Stomach (tissue), 8 donors: ENCODE measurements at regions not wholly inside any gene's neighbourhood (a gene's known extent, or its start where the extent isn't known, plus 50 kb on each side); places are given as distances from the start of the nearest gene placed in this dataset.

Source experiments
- DNase-seq, 2 donors: peaks; one replicate each; pipeline versions ENCODE4 v3.0.0 to v3.0.0-alpha.2; 2013 to 2019
- H3K27ac ChIP-seq, 5 donors: fragments of 200-600 bp in 4 of 5; sonication (generic) in 4 of 5; one replicate each; pipeline ENCODE4 v1.5.1; 2013 to 2019; ENCODE audit warnings: mild to moderate bottlenecking in 1 of 5, moderate library complexity in 1 of 5
- H3K27me3 ChIP-seq, 3 donors: fragments of 200-600 bp; sonication (generic); one replicate each; pipeline ENCODE4 v1.5.1; 2017 to 2019; ENCODE audit warnings: mixed run types in 1 of 3
- H3K36me3 ChIP-seq, 4 donors: fragments of 200-600 bp; sonication (generic); 1 replicate in 3 of 4; 2 replicates in 1 of 4; pipeline ENCODE4 v1.5.1; 2016 to 2019
- H3K4me1 ChIP-seq, 4 donors: fragments of 200-600 bp; sonication (generic); one replicate each; pipeline ENCODE4 v1.5.1; 2016 to 2019
- H3K4me3 ChIP-seq, 4 donors: fragments of 200-600 bp; sonication (generic) in 3 of 4; one replicate each; pipeline ENCODE4 v1.5.1; 2016 to 2019; ENCODE audit warnings: mild to moderate bottlenecking in 1 of 4
- H3K9me3 ChIP-seq, 4 donors: fragments of 200-600 bp; sonication (generic); one replicate each; pipeline ENCODE4 v1.5.1; 2016 to 2019
- CTCF ChIP-seq, 7 experiments: fragments of 450-650 bp in 4 of 7; fragments of 200-600 bp in 3 of 7; sonication (generic) in 3 of 7; IDR thresholded peaks; one replicate each; pipeline ENCODE4 v1.5.1; 2016 to 2019; ENCODE audit warnings: antibody characterized with exemption in 7 of 7, control low read depth in 2 of 7, mild to moderate bottlenecking in 1 of 7
- EP300 ChIP-seq: sonication (generic); formaldehyde crosslinking; IDR thresholded peaks from one replicate; pipeline ENCODE4 v1.6.1; 2017; ENCODE audit warnings: antibody characterized with exemption
- POLR2A ChIP-seq, 4 donors: fragments of 450-650 bp; IDR thresholded peaks; one replicate each; pipeline ENCODE4 v1.6.1; 2016; ENCODE audit warnings: antibody characterized with exemption in 4 of 4, control low read depth in 2 of 4, mild to moderate bottlenecking in 1 of 4, moderate library complexity in 1 of 4
- POLR2AphosphoS5 ChIP-seq, 3 donors: sonication (generic); formaldehyde crosslinking; IDR thresholded peaks; one replicate each; pipeline ENCODE4 v1.6.1; 2016; ENCODE audit warnings: antibody characterized with exemption in 3 of 3
- WGBS, 5 donors: extraction: QIAGEN DNeasy Blood & Tissue Kit in 3 of 5; methylation state at CpG; one replicate each; pipeline versions ENCODE4 v1.1.5 to v1.1.7; 2013 to 2018; 5-methylcytosine and 5-hydroxymethylcytosine counted together
- intact Hi-C: fragments of 100-400 bp; cut with DNase I; formaldehyde crosslinking; loops from one replicate; pipeline ENCODE4 v1.15.1; 2023; ENCODE audit warnings: low total_unique reads
- donor health status: healthy with polysubstance abuse.
- donor health status: Bipolar disorder and iron deficiency.
- donor health status: healthy.

- Histone ChIP-seq H3K9me3 (no peaks in the 10 kb centered on the region), H3K4me1 (peaks cover 0 to 7% (median 0%) of the 10 kb centered on the region in 4 donors), H3K27me3 (no peaks in the 10 kb centered on the region), H3K27ac (peak overlapping the region in 1 of 5 donors; percentile 3), H3K4me3 (no peak overlapping the region), H3K36me3 (no peaks in the 10 kb centered on the region)
- intact Hi-C loops = no loop called here
- WGBS, 5 donors = 23 to 44% (median 35%) methylated on average over 4 of the region's 4 CpGs
- DNase-seq = no peak
- TF ChIP-seq POLR2AphosphoS5 (IDR thresholded peaks at IDR 0.05) = no peak
- TF ChIP-seq EP300 = no peak
- TF ChIP-seq POLR2A (IDR thresholded peaks at IDR 0.05) = no peak
- TF ChIP-seq CTCF (IDR thresholded peaks at IDR 0.05) = no peak
Observed at GRCh38 chr2:222042666-222043065, 256.1 kb downstream of the PAX3 start.

- 85 to 91% (median 89%) methylated on average over 2 of the region's 2 CpGs for WGBS, 5 donors
- intact Hi-C loops = no loop called here
- no peak for DNase-seq
- peaks cover 0 to 7% (median 0%) of the 10 kb centered on the region in 4 donors for H3K4me1 ChIP-seq
- H3K9me3 ChIP-seq = no peaks in the 10 kb centered on the region
- no peak overlapping the region for H3K4me3 ChIP-seq
- H3K36me3 ChIP-seq = no peaks in the 10 kb centered on the region
- TF ChIP-seq CTCF (IDR thresholded peaks at IDR 0.05) (no peak), POLR2A (IDR thresholded peaks at IDR 0.05) (no peak), POLR2AphosphoS5 (IDR thresholded peaks at IDR 0.05) (no peak), EP300 (no peak)
- H3K27me3 ChIP-seq = no peaks in the 10 kb centered on the region
- H3K27ac ChIP-seq = no peak overlapping the region
Observed at GRCh38 chr2:222040333-222040732, 258.5 kb downstream of the PAX3 start.

GRCh38 chr2:222039821-222040220 lies 259.0 kb downstream of the PAX3 start:
- Histone ChIP-seq H3K9me3 (no peaks in the 10 kb centered on the region), H3K4me1 (peaks cover 0 to 7% (median 0%) of the 10 kb centered on the region in 4 donors), H3K36me3 (no peaks in the 10 kb centered on the region), H3K27me3 (no peaks in the 10 kb centered on the region), H3K27ac (no peak overlapping the region), H3K4me3 (no peak overlapping the region)
- no peak for TF ChIP-seq POLR2A (IDR thresholded peaks at IDR 0.05)
- TF ChIP-seq POLR2AphosphoS5 (IDR thresholded peaks at IDR 0.05) = peak in 2 of 3 donors; percentile 42 to 71
- 24 to 52% (median 31%) methylated on average over 3 of the region's 3 CpGs for WGBS, 5 donors
- intact Hi-C loops = no loop called here
- DNase-seq = peak; percentile 38 to 49

- no peaks in the 10 kb centered on the region for H3K36me3 ChIP-seq
Observed at GRCh38 chr2:222038067-222038802, 260.6 kb downstream of the PAX3 start.

More at GRCh38 chr2:222038067-222038802, 260.6 kb downstream of the PAX3 start:
- intact Hi-C loops = no loop called here
- Histone ChIP-seq H3K9me3 (no peaks in the 10 kb centered on the region), H3K27me3 (no peaks in the 10 kb centered on the region), H3K4me1 (peaks cover 0 to 8% (median 0%) of the 10 kb centered on the region in 4 donors), H3K27ac (no peak overlapping the region), H3K4me3 (no peak overlapping the region)
- peak in 1 of 2 donors; percentile 11 for DNase-seq
- TF ChIP-seq CTCF (IDR thresholded peaks at IDR 0.05) (peak in 2 of 7 experiments; percentile 9 to 16), POLR2A (IDR thresholded peaks at IDR 0.05) (no peak)
- WGBS, 5 donors = 39 to 51% (median 44%) methylated on average over 4 of the region's 4 CpGs
